PC-9 (cell line): ENCODE measurements at regions not wholly inside any gene's neighbourhood (a gene's known extent, or its start where the extent isn't known, plus 50 kb on each side); places are given as distances from the start of the nearest gene placed in this dataset.

Experiments used
- BruUV-seq: library from RNA; stranded (reverse); fragments of 400-500 nt; replicated peaks from 2 replicates; lab custom pipeline; 2021; lab: Mats Ljungman, UMichigan
- CTCF ChIA-PET: fragments of 300-600 bp; sonication (Branson Sonifier 250); formaldehyde crosslinking; loops from one replicate; lab custom pipeline; 2022; ENCODE audit warnings: antibody characterized with exemption; lab: Charles Lee
- POLR2A ChIA-PET: fragments of 300-600 bp; sonication (Branson Sonifier 250); formaldehyde crosslinking; loops from one replicate; lab custom pipeline; 2022; ENCODE audit warnings: antibody characterized with exemption; ENCODE audit not compliant: unreplicated experiment; lab: Charles Lee
- DNase-seq, 2 experiments: peaks; one replicate each; pipeline versions ENCODE4 v3.0.0 to v3.0.0-alpha.2; 2015 to 2022; ENCODE audit warnings: mixed read lengths in 1 of 2
- H2AFZ ChIP-seq: fragments of 200-600 bp; sonication (generic); 2 replicates; pipeline ENCODE4 v1.8.1; 2017; ENCODE audit warnings: antibody characterized with exemption
- H3F3A ChIP-seq: fragments of 200-600 bp; sonication (generic); 2 replicates; pipeline ENCODE4 v1.8.1; 2017; ENCODE audit warnings: antibody characterized with exemption, mild to moderate bottlenecking, low read depth; ENCODE audit not compliant: insufficient read depth
- H3K27ac ChIP-seq: fragments of 200-600 bp; sonication (generic); 2 replicates; pipeline ENCODE4 v1.6.1; 2016; ENCODE audit warnings: mixed run types
- H3K27me3 ChIP-seq: fragments of 200-600 bp; sonication (generic); 2 replicates; pipeline ENCODE4 v1.6.1; 2016; ENCODE audit warnings: low read depth, mixed run types; ENCODE audit not compliant: insufficient read depth
- H3K36me3 ChIP-seq: fragments of 200-600 bp; sonication (generic); 2 replicates; pipeline ENCODE4 v1.6.1; 2016; ENCODE audit warnings: low read depth, mixed run types
- H3K4me1 ChIP-seq: fragments of 200-600 bp; sonication (generic); replicated peaks from 2 replicates; pipeline ENCODE4 v1.6.1; 2016; ENCODE audit warnings: mixed run types; ENCODE audit not compliant: insufficient read depth
- H3K4me2 ChIP-seq: fragments of 200-600 bp; sonication (generic); 2 replicates; pipeline ENCODE4 v1.6.1; 2017; ENCODE audit warnings: mixed run types
- H3K4me3 ChIP-seq: fragments of 200-600 bp; sonication (generic); 2 replicates; pipeline ENCODE4 v1.6.1; 2016; ENCODE audit warnings: mixed run types
- H3K79me2 ChIP-seq: fragments of 200-600 bp; sonication (generic); 2 replicates; pipeline ENCODE4 v1.6.1; 2017; ENCODE audit warnings: low read depth, mixed run types
- H3K9me2 ChIP-seq: fragments of 200-600 bp; sonication (generic); 2 replicates; pipeline ENCODE4 v1.8.1; 2017; ENCODE audit warnings: mild to moderate bottlenecking; ENCODE audit not compliant: insufficient read depth
- H3K9me3 ChIP-seq: fragments of 200-600 bp; sonication (generic); 2 replicates; pipeline ENCODE4 v1.8.1; 2016; ENCODE audit warnings: low read depth; ENCODE audit not compliant: insufficient read depth
- H4K20me1 ChIP-seq: fragments of 200-600 bp; sonication (generic); 2 replicates; pipeline ENCODE4 v1.8.1; 2017; ENCODE audit not compliant: insufficient read depth
- EZH2 ChIP-seq: fragments of 200-600 bp; sonication (generic); IDR thresholded peaks from 2 replicates; pipeline ENCODE4 v1.8.0; 2017; ENCODE audit warnings: antibody characterized with exemption, low read depth
- intact Hi-C: fragments of 100-400 bp; cut with micrococcal nuclease; formaldehyde crosslinking; loops from one replicate; pipeline ENCODE4 v1.10.0; 2022; ENCODE audit not compliant: unreplicated experiment
- TF ChIP-seq, protein P1 (sequence below): fragments of 200-600 bp; sonication (generic); conservative IDR thresholded peaks from 2 replicates; pipeline ENCODE4 v1.6.1; 2017; ENCODE audit warnings: mixed run types, antibody characterized with exemption, mild to moderate bottlenecking, moderate library complexity

- DNase-seq, result peak in 1 of 2 experiments; percentile 48
- Histone ChIP-seq H3K27me3 (no peaks in the 10 kb centered on the region), H3K4me3 (no peak overlapping the region), H3K79me2 (no peaks in the 10 kb centered on the region), H3K36me3 (0 out of 2 replicates have a peak, but pooled peaks cover 2% of the 10 kb centered on the region), H3K9me2 (no peaks in the 10 kb centered on the region), H4K20me1 (no peaks in the 10 kb centered on the region), H3K4me1 (peaks cover 21% of the 10 kb centered on the region), H3K9me3 (peaks cover 26% of the 10 kb centered on the region), H3K4me2 (no peak overlapping the region), H3F3A (peaks cover 4% of the 10 kb centered on the region), H2AFZ (no peak overlapping the region), H3K27ac (no peak overlapping the region)
- CTCF ChIA-PET, result interaction anchor here (0.9 to 1.1 kb wide), 2 partner anchors 46 to 223 kb away, joined by 3 read pairs; no protein-coding TSS in a partner anchor
- TF ChIP-seq, protein P1, sequence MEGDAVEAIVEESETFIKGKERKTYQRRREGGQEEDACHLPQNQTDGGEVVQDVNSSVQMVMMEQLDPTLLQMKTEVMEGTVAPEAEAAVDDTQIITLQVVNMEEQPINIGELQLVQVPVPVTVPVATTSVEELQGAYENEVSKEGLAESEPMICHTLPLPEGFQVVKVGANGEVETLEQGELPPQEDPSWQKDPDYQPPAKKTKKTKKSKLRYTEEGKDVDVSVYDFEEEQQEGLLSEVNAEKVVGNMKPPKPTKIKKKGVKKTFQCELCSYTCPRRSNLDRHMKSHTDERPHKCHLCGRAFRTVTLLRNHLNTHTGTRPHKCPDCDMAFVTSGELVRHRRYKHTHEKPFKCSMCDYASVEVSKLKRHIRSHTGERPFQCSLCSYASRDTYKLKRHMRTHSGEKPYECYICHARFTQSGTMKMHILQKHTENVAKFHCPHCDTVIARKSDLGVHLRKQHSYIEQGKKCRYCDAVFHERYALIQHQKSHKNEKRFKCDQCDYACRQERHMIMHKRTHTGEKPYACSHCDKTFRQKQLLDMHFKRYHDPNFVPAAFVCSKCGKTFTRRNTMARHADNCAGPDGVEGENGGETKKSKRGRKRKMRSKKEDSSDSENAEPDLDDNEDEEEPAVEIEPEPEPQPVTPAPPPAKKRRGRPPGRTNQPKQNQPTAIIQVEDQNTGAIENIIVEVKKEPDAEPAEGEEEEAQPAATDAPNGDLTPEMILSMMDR, result no peak
- TF ChIP-seq EZH2, result no peak
- POLR2A ChIA-PET, result interaction anchor here (0.6 kb wide), 1 partner anchor 45 kb away, joined by 4 read pairs; no protein-coding TSS in a partner anchor
- intact Hi-C loops, result no loop called here
- no TSS peak for BruUV-seq
Observed at GRCh38 chr7:149375234-149376008, 85.4 kb downstream of the ZNF777 start.

- peaks cover 17% of the 10 kb centered on the region for H3K9me3 ChIP-seq
- H3K4me1 ChIP-seq, result 0 out of 2 replicates have a peak, but pooled peaks cover 6% of the 10 kb centered on the region
- no peaks in the 10 kb centered on the region for H3K9me2 ChIP-seq
- no peak overlapping the region for H2AFZ ChIP-seq
- no peaks in the 10 kb centered on the region for H4K20me1 ChIP-seq
- no peaks in the 10 kb centered on the region for H3K27me3 ChIP-seq
- peak in 1 of 2 experiments; percentile 45 for DNase-seq
- H3K4me3 ChIP-seq, result no peak overlapping the region
- ChIA-PET CTCF (interaction anchor here (0.7 kb wide), 1 partner anchor 8 kb away, joined by 4 read pairs; no protein-coding TSS in a partner anchor), POLR2A (interaction anchor here (0.9 kb wide), 1 partner anchor 29 kb away, joined by 4 read pairs; no protein-coding TSS in a partner anchor)
- no peaks in the 10 kb centered on the region for H3K79me2 ChIP-seq
- H3F3A ChIP-seq, result no peaks in the 10 kb centered on the region; the same call in 1 of the 2 replicates
- H3K27ac ChIP-seq, result no peak overlapping the region
- no TSS peak for BruUV-seq
- no peak overlapping the region for H3K4me2 ChIP-seq
- intact Hi-C loops, result no loop called here
- TF ChIP-seq, protein P1, result no peak
- no peak for TF ChIP-seq EZH2
- no peaks in the 10 kb centered on the region for H3K36me3 ChIP-seq
Observed at GRCh38 chr7:149377386-149377785, 83.5 kb downstream of the ZNF777 start.

DNA sequence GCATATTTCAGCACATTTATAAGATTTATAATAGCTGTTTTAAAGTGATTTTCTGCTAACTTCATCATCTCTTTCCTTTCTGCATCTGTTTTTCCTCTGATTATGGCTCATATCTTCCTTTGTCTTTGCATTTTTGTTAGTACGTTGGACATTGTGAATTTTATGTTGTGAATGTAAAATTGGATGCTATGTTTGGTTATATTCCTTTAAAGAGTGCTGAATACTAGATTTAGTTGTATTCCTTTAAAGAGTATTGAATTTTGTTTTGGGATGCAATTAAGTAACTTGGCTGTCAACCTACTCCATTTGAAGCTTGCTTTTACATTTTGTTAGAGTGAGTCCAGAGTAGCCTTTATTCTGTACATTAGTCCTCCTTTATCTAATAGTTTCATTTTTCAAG is 81.2 kb downstream of the ZNF777 start:
- no peaks in the 10 kb centered on the region for H3K27me3 ChIP-seq
- H3K9me3 ChIP-seq, result peaks cover 6% of the 10 kb centered on the region
- H3K4me2 ChIP-seq, result no peak overlapping the region
- H2AFZ ChIP-seq, result no peak overlapping the region
- BruUV-seq, result no TSS peak
- no peaks in the 10 kb centered on the region for H3K9me2 ChIP-seq
- ChIA-PET POLR2A (no interaction called here), CTCF (no interaction called here)
- DNase-seq, result no peak
- H3K4me3 ChIP-seq, result no peak overlapping the region
- H3K36me3 ChIP-seq, result no peaks in the 10 kb centered on the region
- 0 out of 2 replicates have a peak, but pooled peaks cover 6% of the 10 kb centered on the region for H3K4me1 ChIP-seq
- H3K79me2 ChIP-seq, result no peaks in the 10 kb centered on the region
- TF ChIP-seq EZH2, result no peak
- TF ChIP-seq, protein P1, result no peak
- H3K27ac ChIP-seq, result no peak overlapping the region
- intact Hi-C loops, result no loop called here
- H4K20me1 ChIP-seq, result no peaks in the 10 kb centered on the region
- H3F3A ChIP-seq, result no peaks in the 10 kb centered on the region; the same call in 1 of the 2 replicates
